SK-N-DZ (cell line): ENCODE measurements at regions not wholly inside any gene's neighbourhood (a gene's known extent, or its start where the extent isn't known, plus 50 kb on each side); places are given as distances from the start of the nearest gene placed in this dataset.

Experiments
- DNase-seq: peaks from one replicate; pipeline ENCODE4 v3.0.0-alpha.2; 2015; ENCODE audit warnings: low spot score

DNA sequence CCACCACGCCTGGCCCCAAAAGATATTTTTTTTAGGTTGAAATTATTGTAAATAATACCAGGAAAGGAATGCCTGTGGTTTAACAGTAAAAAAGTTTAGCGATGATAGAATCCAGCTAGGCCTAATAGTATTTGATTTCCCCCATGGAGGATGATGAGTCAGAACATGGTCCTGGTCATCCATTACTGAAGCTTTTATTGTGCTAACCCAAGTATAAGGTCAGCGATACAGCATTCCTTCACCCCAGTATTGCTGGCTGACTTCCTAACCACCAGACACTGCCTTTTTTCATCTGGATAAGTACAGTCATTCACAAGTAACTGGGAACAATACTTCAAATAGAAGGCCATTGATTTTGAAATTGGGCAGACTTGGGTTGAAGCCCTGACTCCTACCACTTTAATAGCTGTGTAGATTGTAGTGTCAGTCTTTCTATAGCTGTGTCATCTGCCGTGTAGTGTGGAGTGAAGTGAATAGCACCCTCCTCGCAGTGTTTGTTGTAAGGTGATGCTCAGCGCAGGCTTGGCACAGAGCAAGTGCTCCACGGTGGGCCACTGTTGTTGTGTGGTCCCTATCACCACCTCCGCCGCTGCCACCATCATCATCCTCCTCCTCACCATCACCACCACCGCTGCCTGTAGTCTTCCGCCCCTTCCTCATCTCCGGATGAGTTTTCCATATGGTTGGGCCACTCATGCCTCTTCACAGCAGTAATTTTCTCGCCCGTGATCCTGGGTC is 436.0 kb upstream of the TPM1 start:
- no peak for DNase-seq

DNA sequence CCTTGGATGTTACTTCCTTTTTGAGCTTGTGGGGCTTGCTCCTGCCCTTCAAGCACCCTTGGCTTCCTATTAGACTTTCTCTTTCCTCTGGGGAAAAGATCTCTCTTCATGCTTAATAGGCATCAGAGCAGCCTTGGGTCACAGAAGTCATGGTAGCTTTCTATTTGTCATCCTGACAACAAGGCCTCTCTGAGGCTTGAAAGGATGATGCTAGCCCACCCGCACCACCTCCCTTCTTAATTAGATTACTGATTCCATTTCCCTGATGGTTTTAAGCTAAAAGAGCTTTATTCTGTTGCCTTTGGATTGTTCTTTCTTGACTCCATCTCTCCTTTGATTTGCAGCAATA is 435.5 kb upstream of the TPM1 start:
- no peak for DNase-seq

DNA sequence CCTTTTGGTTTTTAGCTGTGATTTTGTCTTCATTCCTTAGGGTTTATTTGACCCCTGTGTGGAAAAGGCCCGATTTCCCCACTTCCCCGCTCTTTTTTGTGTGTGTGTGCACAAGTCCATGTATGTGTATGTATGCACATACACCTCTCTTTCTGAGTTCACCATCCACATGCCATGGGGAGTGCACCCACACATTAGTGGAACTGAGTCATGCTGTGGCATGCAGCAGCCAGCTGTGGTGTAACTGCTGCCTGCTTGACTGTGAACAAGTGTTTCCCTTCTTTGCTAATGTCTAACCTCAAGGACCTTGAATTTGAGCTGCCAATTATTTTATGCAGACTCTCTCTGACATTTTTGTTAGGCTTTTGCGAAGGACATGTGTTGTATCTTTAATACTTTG is 434.9 kb upstream of the TPM1 start:
- DNase-seq, result no peak

DNA sequence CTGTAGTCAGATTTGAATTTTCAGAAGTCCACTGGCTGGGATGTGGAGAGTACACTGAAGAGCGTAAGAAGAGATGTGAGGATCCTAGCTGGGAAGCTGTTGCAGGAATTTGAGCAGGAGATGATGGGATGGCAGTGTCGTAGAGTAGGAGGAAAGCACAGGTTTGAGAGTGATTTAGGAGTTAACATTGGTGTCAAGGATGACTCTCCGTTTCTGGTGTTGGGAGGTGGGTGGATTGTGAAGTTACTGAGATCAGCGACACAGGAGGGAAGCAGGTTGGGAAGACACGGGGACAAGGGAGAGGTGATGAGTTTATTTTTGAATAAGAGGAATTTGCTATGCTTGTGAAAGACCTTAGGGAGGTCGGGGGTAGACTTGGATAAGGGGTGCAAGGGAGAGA is 434.2 kb upstream of the TPM1 start:
- no peak for DNase-seq

DNA sequence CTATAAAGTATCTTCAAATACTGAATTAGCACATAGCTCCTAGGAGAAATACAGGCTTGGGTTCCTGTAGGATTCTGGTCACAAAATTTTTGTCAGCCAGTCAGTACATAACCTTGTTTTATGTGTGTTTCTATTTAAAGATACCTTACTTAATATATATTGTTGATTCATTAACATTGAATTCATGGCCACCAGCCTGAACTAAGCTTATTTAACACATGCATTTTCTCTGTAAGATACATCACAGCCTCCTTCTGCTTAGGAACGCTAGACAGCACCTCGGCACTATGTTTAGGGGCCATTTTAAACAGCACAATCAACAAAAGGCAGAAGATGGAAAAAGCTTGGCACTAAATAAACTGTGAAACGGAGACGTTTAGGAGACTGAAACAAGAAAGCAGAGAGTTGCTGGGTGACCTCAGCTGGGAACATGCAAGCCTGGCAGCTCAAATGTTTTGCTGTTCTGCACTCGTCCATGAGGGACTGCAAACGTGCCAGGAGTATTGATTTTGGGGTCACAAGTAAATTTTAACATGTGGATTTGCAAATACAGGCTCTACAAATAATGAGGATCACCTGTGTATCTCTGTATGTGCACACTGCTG is 432.2 kb upstream of the TPM1 start:
- no peak for DNase-seq

DNA sequence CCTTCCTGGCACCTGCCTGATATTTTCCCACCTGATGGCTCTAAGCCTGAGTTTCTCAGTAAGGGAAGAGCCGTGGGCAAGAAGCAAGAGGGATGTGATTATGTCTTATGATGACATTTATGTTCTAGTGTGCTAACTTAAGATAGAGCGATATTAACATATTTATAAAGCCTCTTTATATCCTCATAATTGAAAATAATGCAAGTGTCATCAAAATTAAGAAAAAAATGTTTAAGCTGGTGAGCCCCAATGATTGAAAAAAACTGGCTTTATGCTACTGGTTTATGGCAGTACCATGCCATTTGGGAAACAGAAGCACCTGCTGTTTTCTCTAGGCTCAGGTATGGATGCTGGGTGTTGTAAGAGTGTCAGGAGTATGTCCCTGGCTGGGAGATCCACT is 431.5 kb upstream of the TPM1 start:
- DNase-seq, result no peak

GRCh38 chr15:62612183-62612733 is 430.3 kb upstream of the TPM1 start:
- DNase-seq, result no peak

DNA sequence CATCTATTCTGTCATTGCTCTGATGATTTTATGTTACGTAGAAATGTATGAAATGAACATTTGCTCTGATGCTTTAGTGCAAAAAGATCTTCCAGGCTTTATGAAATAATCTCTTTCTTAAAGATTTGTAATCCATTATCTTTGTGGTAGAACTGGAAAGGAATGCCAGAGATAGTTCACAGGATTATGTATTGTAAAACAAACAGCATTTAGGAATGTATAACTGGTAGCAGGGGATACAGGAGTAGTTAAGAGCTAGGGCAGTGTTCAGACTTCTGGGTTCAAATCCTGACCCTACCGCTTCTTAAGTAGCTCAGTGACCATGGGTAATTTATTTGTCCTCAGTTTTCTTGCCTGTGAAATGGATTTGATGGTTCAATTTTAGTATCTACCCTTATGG is 429.8 kb upstream of the TPM1 start:
- DNase-seq, result no peak

DNA sequence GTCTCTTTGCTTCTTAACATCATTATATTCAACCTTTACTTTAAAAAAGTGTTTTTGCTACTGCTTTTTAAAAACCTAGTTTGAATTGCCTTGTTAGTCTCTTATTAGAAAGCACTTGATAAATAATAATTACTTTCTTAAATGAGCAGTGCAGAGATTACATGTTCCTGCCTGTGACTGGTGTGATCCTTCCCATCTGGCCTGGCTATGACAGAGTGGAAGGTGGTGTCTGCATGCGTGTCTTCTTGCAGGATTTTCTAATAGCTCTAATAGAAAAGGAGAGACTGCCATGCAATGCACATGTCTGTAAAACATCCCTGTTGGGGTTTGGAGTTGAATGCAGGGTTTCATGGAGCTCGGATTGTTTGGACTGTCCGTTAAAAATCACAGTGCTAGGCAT is 425.8 kb upstream of the TPM1 start:
- no peak for DNase-seq

DNA sequence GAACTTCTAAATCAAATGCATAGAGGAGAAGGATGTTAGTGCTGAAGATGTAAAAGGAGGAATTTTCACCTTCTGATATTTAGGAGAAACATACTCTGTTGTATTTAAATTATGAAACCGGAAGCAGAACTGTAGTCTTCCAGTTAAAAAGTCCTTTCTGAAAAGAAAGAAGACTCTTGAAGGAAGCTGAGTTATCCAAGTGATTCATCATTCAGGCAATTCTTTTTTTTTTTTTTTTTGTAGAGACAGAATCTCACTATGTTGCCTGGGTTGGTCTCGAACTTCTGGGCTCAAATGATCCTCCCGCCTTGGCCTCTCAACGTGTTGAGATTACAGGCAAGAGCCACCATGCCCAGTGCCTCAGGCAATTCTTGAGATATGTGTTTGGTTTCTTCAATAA is 424.8 kb upstream of the TPM1 start:
- no peak for DNase-seq

DNA sequence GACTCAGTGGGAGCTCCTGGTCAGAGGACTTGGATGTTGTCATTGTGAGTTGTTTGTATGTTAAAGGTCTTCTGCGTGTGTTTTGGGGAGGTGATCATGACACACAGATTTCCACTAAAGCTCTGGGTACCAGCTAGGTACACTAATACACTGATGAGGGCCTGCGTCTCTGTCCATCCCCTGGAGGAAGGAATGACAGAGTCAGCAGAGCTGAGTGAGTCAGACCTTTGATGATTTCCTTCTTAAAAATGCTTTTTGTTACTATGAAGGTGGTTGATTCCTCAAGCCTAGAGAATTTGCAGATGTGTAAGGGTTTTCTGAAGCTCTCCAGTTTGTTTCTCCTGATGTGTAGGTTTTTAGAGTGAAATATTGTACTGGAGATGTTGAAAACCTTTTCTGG is 424.1 kb upstream of the TPM1 start:
- no peak for DNase-seq

- no peak for DNase-seq
Observed at GRCh38 chr15:62618846-62619504, 423.6 kb upstream of the TPM1 start.

DNA sequence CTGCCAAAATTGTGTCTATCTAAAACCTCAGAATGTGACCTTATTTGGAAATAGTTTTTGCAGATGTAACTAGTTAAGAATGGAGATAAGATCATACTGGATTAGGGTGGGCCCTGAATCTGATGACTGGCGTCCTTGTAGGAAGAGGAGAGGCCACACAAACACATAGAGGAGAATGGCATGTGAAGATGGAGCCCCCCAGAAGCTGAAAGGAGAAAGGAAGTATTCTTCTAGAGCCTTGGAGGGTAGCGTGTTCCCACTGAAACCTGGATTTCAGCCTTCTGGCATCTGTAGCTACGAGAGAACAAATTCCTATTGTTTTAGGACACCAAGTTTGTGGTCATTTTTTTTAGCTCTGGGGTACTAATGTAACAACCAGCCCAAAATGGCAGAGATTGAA is 423.0 kb upstream of the TPM1 start:
- peak; percentile 20 for DNase-seq

DNA sequence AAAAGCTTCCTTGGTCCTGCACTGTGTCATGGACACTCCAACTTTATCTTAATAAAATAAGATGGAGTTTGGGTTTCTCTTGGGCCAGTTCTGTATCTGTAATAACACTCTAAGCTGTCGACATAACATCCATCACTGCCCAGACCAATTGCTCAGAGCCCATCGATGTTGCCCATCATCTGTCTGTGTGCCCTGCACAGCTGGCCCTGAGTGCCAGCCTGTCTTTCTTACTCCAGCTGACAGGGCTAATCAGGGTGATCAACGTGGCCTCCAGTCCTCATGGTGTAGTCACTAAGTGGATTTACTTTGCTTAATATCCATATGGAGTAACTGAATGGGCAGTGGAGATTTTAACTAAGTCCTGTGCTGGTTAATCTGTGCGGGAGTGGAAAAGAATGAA is 419.8 kb upstream of the TPM1 start:
- DNase-seq, result peak; percentile 78

- no peak for DNase-seq
Observed at GRCh38 chr15:62624547-62625378, 417.8 kb upstream of the TPM1 start.

- peak; percentile 29 for DNase-seq
Observed at GRCh38 chr15:62625429-62626033, 417.0 kb upstream of the TPM1 start.

- no peak for DNase-seq
Observed at GRCh38 chr15:62626903-62627302, 415.6 kb upstream of the TPM1 start.

DNA sequence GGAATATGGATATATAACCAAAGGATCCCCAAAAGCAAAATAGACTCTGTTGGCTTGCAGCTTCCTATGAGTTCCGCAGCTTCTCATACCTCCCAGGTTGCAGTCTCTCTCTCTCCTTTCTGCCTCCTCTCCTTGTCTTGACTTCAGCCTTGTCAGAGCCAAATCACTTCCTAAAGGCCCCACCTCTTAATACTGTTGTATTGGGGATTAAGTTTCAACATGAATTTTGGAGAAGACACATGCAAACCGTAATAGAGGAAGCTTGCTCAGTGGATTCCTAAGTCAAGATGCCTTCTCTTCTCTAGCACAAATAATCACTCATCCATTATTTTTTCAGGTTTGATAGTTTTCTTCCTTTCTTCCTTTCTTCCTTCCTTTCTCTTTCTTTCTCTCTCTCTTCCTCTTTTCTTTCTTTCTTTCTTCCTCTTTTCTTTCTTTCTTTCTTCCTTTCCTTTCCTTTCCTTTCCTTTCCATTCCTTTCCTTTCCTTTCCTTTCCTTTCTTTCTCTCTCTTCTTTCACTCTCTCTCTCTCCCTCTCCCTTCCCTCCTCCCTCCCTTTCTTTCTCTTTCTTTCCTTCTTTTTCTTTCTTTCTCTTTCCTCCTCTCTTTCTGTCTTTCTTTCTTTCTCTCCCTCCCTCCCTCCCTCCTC is 411.3 kb upstream of the TPM1 start:
- DNase-seq, result no peak

- DNase-seq, result peak; percentile 64
Observed at GRCh38 chr15:62636823-62637573, 405.5 kb upstream of the TPM1 start.

- DNase-seq, result peak; percentile 70
Observed at GRCh38 chr15:62637574-62637897, 405.0 kb upstream of the TPM1 start.
